Astrocyte (in vitro differentiated cells and primary cell): ENCODE measurements at regions not wholly inside any gene's neighbourhood (a gene's known extent, or its start where the extent isn't known, plus 50 kb on each side); places are given as distances from the start of the nearest gene placed in this dataset.

Source experiments
- DNase-seq: peaks from one replicate; pipeline ENCODE4 v3.0.0-alpha.2; 2010; ENCODE audit warnings: low read depth
- FAIRE-seq: peaks from 2 replicates; lab custom pipeline; 2011; peaks lifted over from hg19 to GRCh38; lab: Jason Lieb, UNC
- H2AFZ ChIP-seq: 2 replicates; pipeline ENCODE4 v1.6.0; 2012; ENCODE audit warnings: low read depth, low read length, inconsistent platforms
- H3K27ac ChIP-seq: 2 replicates; pipeline ENCODE4 v1.5.1; 2011; ENCODE audit warnings: low read depth, low read length, inconsistent platforms
- H3K27me3 ChIP-seq: 2 replicates; pipeline ENCODE4 v1.6.0; 2011; ENCODE audit warnings: low read length, inconsistent platforms; ENCODE audit not compliant: insufficient read depth
- H3K36me3 ChIP-seq: 2 replicates; pipeline ENCODE4 v1.5.1; 2011; ENCODE audit warnings: low read length, inconsistent platforms; ENCODE audit not compliant: insufficient read depth
- H3K4me1 ChIP-seq: 2 replicates; pipeline ENCODE4 v1.5.1; 2011; ENCODE audit warnings: low read length, inconsistent platforms; ENCODE audit not compliant: insufficient read depth
- H3K4me2 ChIP-seq: 2 replicates; pipeline ENCODE4 v1.6.0; 2012; ENCODE audit warnings: low read length, inconsistent platforms
- H3K4me3 ChIP-seq: 2 replicates; pipeline ENCODE4 v1.5.1; 2011; ENCODE audit warnings: low read depth, mild to moderate bottlenecking, low read length, inconsistent platforms; ENCODE audit not compliant: insufficient read depth
- H3K79me2 ChIP-seq: 2 replicates; pipeline ENCODE4 v1.6.0; 2012; ENCODE audit warnings: mild to moderate bottlenecking, low read length, inconsistent platforms; ENCODE audit not compliant: insufficient read depth
- H3K9ac ChIP-seq: 2 replicates; pipeline ENCODE4 v1.6.0; 2012; ENCODE audit warnings: mild to moderate bottlenecking, low read length, inconsistent platforms
- H3K9me3 ChIP-seq: 2 replicates; pipeline ENCODE4 v1.5.1; 2012; ENCODE audit warnings: low read depth, mild to moderate bottlenecking, low read length, inconsistent platforms; ENCODE audit not compliant: insufficient read depth
- H4K20me1 ChIP-seq: 2 replicates; pipeline ENCODE4 v1.6.0; 2012; ENCODE audit warnings: low read length, inconsistent platforms; ENCODE audit not compliant: insufficient read depth
- H3K27ac Mint-ChIP-seq: one replicate; pipeline ENCODE4 v1.8.0; 2021; ENCODE audit warnings: mild to moderate bottlenecking, mixed read lengths; ENCODE audit not compliant: unreplicated experiment
- H3K27me3 Mint-ChIP-seq: one replicate; pipeline ENCODE4 v1.8.0; 2021; ENCODE audit warnings: low read depth, mixed read lengths; ENCODE audit not compliant: unreplicated experiment
- H3K36me3 Mint-ChIP-seq: one replicate; pipeline ENCODE4 v1.8.0; 2021; ENCODE audit warnings: low read depth, mixed read lengths; ENCODE audit not compliant: unreplicated experiment
- H3K4me1 Mint-ChIP-seq: one replicate; pipeline ENCODE4 v1.8.0; 2021; ENCODE audit warnings: low read depth, mixed read lengths; ENCODE audit not compliant: unreplicated experiment
- H3K4me3 Mint-ChIP-seq: one replicate; pipeline ENCODE4 v1.8.0; 2021; ENCODE audit warnings: mild to moderate bottlenecking, moderate library complexity, mixed read lengths; ENCODE audit not compliant: unreplicated experiment
- H3K9me3 Mint-ChIP-seq: one replicate; pipeline ENCODE4 v1.8.0; 2021; ENCODE audit warnings: mild to moderate bottlenecking, mixed read lengths; ENCODE audit not compliant: unreplicated experiment
- CTCF ChIP-seq: IDR thresholded peaks from 2 replicates; pipeline ENCODE4 v1.5.1; 2011; ENCODE audit warnings: low read depth, mild to moderate bottlenecking, inconsistent platforms, low read length, moderate library complexity; ENCODE audit not compliant: insufficient read depth
- EZH2 ChIP-seq: IDR thresholded peaks from 2 replicates; pipeline ENCODE4 v1.6.1; 2012; ENCODE audit warnings: mild to moderate bottlenecking, low read length, inconsistent platforms; ENCODE audit not compliant: insufficient read depth

DNA sequence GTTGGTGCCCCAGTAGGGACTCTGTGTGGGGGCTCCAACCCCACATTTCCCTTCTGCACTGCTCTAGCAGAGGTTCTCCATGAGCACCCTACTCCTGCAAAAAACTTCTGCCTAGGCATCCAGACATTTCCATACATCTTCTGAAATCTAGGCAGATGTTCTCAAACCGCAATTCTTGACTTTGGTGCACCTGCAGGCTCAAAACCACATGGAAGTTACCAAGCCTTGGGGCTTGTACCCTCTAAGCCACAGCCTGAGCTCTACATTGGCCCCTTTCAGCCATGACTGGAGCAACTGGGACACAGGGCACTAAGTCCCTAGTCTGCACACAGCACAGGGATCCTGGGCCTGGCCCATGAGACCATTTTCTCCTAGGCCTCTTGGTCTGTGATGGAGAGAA is 66.5 kb upstream of the VGLL3 start:
- no peaks in the 10 kb centered on the region for H3K27me3 Mint-ChIP-seq
- Histone ChIP-seq H3K9me3 (no peaks in the 10 kb centered on the region), H3K4me2 (no peak overlapping the region), H4K20me1 (no peaks in the 10 kb centered on the region), H2AFZ (no peak overlapping the region), H3K27me3 (no peaks in the 10 kb centered on the region), H3K79me2 (no peaks in the 10 kb centered on the region), H3K4me3 (no peak overlapping the region), H3K36me3 (no peaks in the 10 kb centered on the region), H3K27ac (no peak overlapping the region), H3K9ac (no peak overlapping the region), H3K4me1 (no peaks in the 10 kb centered on the region)
- FAIRE-seq: no peak
- no peak overlapping the region for H3K4me3 Mint-ChIP-seq
- TF ChIP-seq EZH2: no peak
- no peak for TF ChIP-seq CTCF
- DNase-seq: no peak
- H3K4me1 Mint-ChIP-seq: no peaks in the 10 kb centered on the region
- no peaks in the 10 kb centered on the region for H3K9me3 Mint-ChIP-seq
- no peaks in the 10 kb centered on the region for H3K36me3 Mint-ChIP-seq
- H3K27ac Mint-ChIP-seq: no peak overlapping the region

DNA sequence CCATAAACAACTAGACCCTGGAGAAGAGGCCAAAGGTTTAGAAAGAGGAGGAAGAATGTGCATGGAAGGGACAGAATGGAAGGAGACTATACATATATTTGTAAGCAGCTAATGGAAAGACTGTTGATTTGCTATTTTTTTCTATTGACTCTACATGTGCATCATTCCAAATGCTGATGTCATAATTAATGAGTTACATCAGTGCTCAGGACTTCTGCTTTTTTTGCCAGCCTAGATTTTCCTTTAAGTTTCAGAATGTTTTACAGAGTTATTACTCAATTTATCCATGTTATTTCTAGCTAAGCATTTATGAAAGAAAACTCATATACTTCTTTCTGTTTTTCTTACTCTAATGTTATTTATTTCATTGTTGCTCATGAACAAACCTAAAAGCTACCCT is 62.6 kb upstream of the VGLL3 start:
- H3K27ac Mint-ChIP-seq: no peak overlapping the region
- no peaks in the 10 kb centered on the region for H3K9me3 ChIP-seq
- H3K4me2 ChIP-seq: no peak overlapping the region
- DNase-seq: no peak
- H3K9me3 Mint-ChIP-seq: peaks cover 4% of the 10 kb centered on the region
- H3K4me1 ChIP-seq: no peaks in the 10 kb centered on the region
- no peaks in the 10 kb centered on the region for H3K36me3 Mint-ChIP-seq
- FAIRE-seq: no peak
- no peak overlapping the region for H3K9ac ChIP-seq
- H3K27ac ChIP-seq: no peak overlapping the region
- no peaks in the 10 kb centered on the region for H3K79me2 ChIP-seq
- no peaks in the 10 kb centered on the region for H3K27me3 ChIP-seq
- H3K4me3 ChIP-seq: no peak overlapping the region
- no peaks in the 10 kb centered on the region for H3K36me3 ChIP-seq
- H2AFZ ChIP-seq: no peak overlapping the region
- no peaks in the 10 kb centered on the region for H3K4me1 Mint-ChIP-seq
- no peaks in the 10 kb centered on the region for H4K20me1 ChIP-seq
- H3K4me3 Mint-ChIP-seq: no peak overlapping the region
- TF ChIP-seq CTCF (no peak), EZH2 (no peak)
- H3K27me3 Mint-ChIP-seq: no peaks in the 10 kb centered on the region

DNA sequence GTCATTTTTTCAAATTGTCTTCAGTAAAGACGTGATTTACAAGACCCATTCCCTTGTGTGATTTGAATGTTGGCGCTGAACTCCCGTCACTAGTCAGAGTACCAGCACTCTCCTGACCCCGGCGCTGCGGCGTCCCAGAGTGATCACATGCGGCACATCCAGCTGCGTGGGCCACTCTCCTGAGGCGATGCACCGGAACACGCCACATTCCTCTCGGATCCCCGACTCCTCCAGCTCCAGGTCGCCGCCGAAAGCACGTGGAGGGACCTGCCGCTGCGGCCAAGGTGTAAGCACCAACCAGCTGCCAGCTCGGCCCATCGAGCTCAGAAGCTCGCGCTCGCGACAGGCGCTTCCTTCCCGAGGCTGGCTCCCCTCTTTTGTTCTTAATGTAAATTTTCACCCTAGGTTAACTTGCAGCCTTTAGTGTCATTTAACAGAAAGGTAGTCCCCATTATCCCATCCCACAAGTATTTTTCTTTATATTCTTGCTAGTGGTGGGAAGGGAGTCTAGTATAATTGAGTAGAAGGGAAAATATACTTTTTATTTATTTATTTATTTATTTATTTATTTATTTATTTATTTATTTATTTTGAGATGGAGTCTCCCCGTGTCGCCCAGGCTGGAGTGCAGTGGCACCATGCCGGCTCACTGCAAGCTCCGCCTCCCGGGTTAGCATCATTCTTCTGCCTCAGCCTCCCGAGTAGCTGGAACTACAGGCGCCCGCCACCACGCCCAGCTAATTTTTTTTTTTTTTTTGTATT is 61.7 kb upstream of the VGLL3 start:
- H2AFZ ChIP-seq: no peak overlapping the region
- H3K4me1 Mint-ChIP-seq: no peaks in the 10 kb centered on the region
- H3K4me1 ChIP-seq: no peaks in the 10 kb centered on the region
- DNase-seq: no peak
- no peaks in the 10 kb centered on the region for H3K27me3 ChIP-seq
- no peak overlapping the region for H3K9ac ChIP-seq
- no peaks in the 10 kb centered on the region for H3K27me3 Mint-ChIP-seq
- no peak overlapping the region for H3K4me3 Mint-ChIP-seq
- no peak overlapping the region for H3K4me2 ChIP-seq
- TF ChIP-seq EZH2: no peak
- no peak for TF ChIP-seq CTCF
- no peak for FAIRE-seq
- peaks cover 4% of the 10 kb centered on the region for H3K9me3 Mint-ChIP-seq
- H3K36me3 ChIP-seq: no peaks in the 10 kb centered on the region
- no peak overlapping the region for H3K4me3 ChIP-seq
- H3K36me3 Mint-ChIP-seq: no peaks in the 10 kb centered on the region
- H3K9me3 ChIP-seq: no peaks in the 10 kb centered on the region
- no peak overlapping the region for H3K27ac Mint-ChIP-seq
- H4K20me1 ChIP-seq: no peaks in the 10 kb centered on the region
- H3K79me2 ChIP-seq: no peaks in the 10 kb centered on the region
- H3K27ac ChIP-seq: no peak overlapping the region
